A549 (cell line): ENCODE measurements at regions not wholly inside any gene's neighbourhood (a gene's known extent, or its start where the extent isn't known, plus 50 kb on each side); places are given as distances from the start of the nearest gene placed in this dataset.

Experiments used
- EP300 ChIP-seq, 2 experiments: fragments of >200 bp; sonication (Bioruptor Twin); formaldehyde crosslinking; IDR thresholded peaks; 2 replicates in 1 of 2; 3 replicates in 1 of 2; pipeline ENCODE4 v1.6.1; 2016 to 2017
- KDM1A ChIP-seq: fragments of 200-600 bp; sonication (generic); IDR thresholded peaks from 2 replicates; pipeline ENCODE4 v1.6.1; 2016; ENCODE audit warnings: low read depth, mild to moderate bottlenecking
- SMC3 ChIP-seq: fragments of >200 bp; sonication (Bioruptor Twin); formaldehyde crosslinking; IDR thresholded peaks from 3 replicates; pipeline ENCODE4 v1.6.1; 2018; ENCODE audit warnings: inconsistent platforms
- TF ChIP-seq, protein P1 (sequence below): fragments of >200 bp; sonication (Bioruptor Twin); formaldehyde crosslinking; IDR thresholded peaks from 3 replicates; pipeline ENCODE4 v1.5.1; 2016

DNA sequence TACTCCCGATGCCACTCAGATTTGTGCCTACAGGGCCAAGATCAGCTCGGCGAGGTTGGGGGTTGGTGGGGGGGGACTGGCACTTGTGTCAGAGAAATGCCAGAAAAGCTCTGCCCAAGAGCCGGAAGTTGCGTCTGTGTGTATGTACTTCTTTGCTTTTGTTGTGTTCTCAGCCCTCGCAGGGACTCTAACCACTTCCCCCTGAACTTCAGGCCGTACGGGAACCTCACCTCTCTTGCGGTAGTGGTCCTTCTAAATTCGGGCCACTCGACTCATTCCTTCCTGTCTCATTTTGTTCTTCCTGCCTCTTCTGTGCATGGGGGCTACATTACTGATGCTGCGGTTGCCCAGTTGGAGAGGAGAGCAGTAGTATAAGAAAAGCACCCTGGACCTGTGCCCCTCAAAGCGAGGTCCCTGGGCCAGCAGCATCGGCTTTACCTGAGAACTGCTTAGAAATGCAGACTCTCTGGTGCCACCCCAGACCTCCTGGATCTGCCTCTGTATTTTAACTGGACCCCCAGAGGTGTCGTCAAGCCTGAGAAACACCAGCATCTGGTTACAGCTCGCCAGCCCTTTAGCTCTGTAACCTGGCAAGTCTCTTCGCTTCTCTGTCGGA is 146.3 kb upstream of the RPS6KA3 start:
- TF ChIP-seq SMC3 (no peak), EP300 (IDR thresholded peaks at IDR 0.05) (no peak), KDM1A (no peak)
- TF ChIP-seq, protein P1, sequence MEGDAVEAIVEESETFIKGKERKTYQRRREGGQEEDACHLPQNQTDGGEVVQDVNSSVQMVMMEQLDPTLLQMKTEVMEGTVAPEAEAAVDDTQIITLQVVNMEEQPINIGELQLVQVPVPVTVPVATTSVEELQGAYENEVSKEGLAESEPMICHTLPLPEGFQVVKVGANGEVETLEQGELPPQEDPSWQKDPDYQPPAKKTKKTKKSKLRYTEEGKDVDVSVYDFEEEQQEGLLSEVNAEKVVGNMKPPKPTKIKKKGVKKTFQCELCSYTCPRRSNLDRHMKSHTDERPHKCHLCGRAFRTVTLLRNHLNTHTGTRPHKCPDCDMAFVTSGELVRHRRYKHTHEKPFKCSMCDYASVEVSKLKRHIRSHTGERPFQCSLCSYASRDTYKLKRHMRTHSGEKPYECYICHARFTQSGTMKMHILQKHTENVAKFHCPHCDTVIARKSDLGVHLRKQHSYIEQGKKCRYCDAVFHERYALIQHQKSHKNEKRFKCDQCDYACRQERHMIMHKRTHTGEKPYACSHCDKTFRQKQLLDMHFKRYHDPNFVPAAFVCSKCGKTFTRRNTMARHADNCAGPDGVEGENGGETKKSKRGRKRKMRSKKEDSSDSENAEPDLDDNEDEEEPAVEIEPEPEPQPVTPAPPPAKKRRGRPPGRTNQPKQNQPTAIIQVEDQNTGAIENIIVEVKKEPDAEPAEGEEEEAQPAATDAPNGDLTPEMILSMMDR, result no peak
